ENCODE measurements at regions not wholly inside any gene's neighbourhood (a gene's known extent, or its start where the extent isn't known, plus 50 kb on each side); places are given as distances from the start of the nearest gene placed in this dataset.

DNA sequence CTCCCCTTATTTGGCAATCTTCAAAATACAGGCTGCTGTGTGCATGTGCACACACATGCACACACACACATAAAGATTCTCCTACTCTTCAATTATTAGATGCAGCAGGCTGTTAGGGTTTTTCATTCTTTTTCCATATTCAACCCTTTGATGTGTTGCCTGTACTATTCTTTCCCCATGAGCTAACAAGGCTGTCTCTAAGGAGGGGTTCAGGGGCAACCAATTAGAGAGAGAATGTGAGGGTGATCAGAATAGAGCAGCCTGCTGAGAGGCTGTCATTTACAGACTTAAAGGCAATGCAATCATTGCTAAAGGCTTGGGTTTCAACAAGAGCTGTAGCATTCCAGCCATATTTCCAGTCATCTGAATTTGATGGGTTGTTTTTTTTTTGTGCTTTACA is 467.4 kb upstream of the ID4 start:
- ChIA-PET SMC1A (ENCODE audit: uncharacterized antibody, unreplicated experiment) (no interaction called here), RAD21 (ENCODE audit: unreplicated experiment) (no interaction called here), POLR2A (no interaction called here), CTCF (no interaction called here)
- no peak overlapping the region for H3K9ac ChIP-seq (ENCODE audit: control insufficient read depth, insufficient read depth, low read length)
- no peak overlapping the region for H3K4me2 ChIP-seq (ENCODE audit: control insufficient read depth, insufficient read depth)
- no peak overlapping the region for H3K4me3 ChIP-seq
- H3K36me3 ChIP-seq (ENCODE audit: control insufficient read depth in 2 of 2, insufficient read depth in 2 of 2, low read length in 1 of 2) = no peaks in the 10 kb centered on the region
- H4K20me1 ChIP-seq (ENCODE audit: control insufficient read depth, insufficient read depth) = no peaks in the 10 kb centered on the region
- no peaks in the 10 kb centered on the region for H3K9me3 ChIP-seq (replicated peaks; ENCODE audit: control insufficient read depth, insufficient read depth, low read length)
- DNase-seq (ENCODE audit: low read depth, low spot score) = no peak
- intact Hi-C loops (cut with micrococcal nuclease; ENCODE audit: unreplicated experiment) = no loop called here
- no peaks in the 10 kb centered on the region for H3K79me2 ChIP-seq (ENCODE audit: control insufficient read depth, insufficient read depth, low read length)
- no peaks in the 10 kb centered on the region for H3K27me3 ChIP-seq (replicated peaks in 1 of 2; ENCODE audit: control insufficient read depth in 2 of 2, insufficient read depth in 2 of 2, low read length in 1 of 2)
- FAIRE-seq = no peak
- H3K4me1 ChIP-seq (ENCODE audit: control insufficient read depth, insufficient read depth, low read length) = no peaks in the 10 kb centered on the region
- H2AFZ ChIP-seq (ENCODE audit: control insufficient read depth, low read depth, low read length) = no peak overlapping the region
- in situ Hi-C loops (cut with MboI) = no loop called here
- no peak for ATAC-seq
- BruUV-seq (replicated peaks) = no TSS peak
- no peak overlapping the region for H3K27ac ChIP-seq (ENCODE audit: control insufficient read depth, insufficient read depth)
- TF ChIP-seq YBX1 (IDR thresholded peaks at IDR 0.05) (no peak), MXI1 (IDR thresholded peaks at IDR 0.05; ENCODE audit: low read depth, low read length) (no peak), PAX8 (IDR thresholded peaks at IDR 0.05) (no peak), JUND (IDR thresholded peaks at IDR 0.05; ENCODE audit: low read depth, low read length) (no peak), PML (IDR thresholded peaks at IDR 0.05; ENCODE audit: low read length) (no peak), STAT1 (conservative IDR thresholded peaks at IDR 0.05) (no peak), ZNF274 (IDR thresholded peaks at IDR 0.05; ENCODE audit: insufficient read depth, insufficient read length) (no peak), CBX3 (IDR thresholded peaks at IDR 0.05; ENCODE audit: borderline replicate concordance, low read depth) (no peak), FOXK2 (IDR thresholded peaks at IDR 0.05) (no peak), STAT3 (IDR thresholded peaks at IDR 0.05; ENCODE audit: low read depth, low read length) (no peak), POU2F2 (IDR thresholded peaks at IDR 0.05; ENCODE audit: borderline replicate concordance, low read depth, low read length) (no peak), GATAD2B (conservative IDR thresholded peaks at IDR 0.05; ENCODE audit: low read depth) (no peak)
- TF ChIP-seq, protein P1, sequence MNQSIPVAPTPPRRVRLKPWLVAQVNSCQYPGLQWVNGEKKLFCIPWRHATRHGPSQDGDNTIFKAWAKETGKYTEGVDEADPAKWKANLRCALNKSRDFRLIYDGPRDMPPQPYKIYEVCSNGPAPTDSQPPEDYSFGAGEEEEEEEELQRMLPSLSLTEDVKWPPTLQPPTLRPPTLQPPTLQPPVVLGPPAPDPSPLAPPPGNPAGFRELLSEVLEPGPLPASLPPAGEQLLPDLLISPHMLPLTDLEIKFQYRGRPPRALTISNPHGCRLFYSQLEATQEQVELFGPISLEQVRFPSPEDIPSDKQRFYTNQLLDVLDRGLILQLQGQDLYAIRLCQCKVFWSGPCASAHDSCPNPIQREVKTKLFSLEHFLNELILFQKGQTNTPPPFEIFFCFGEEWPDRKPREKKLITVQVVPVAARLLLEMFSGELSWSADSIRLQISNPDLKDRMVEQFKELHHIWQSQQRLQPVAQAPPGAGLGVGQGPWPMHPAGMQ (IDR thresholded peaks at IDR 0.05; ENCODE audit: borderline replicate concordance) = no peak
- TF ChIP-seq, protein P2, sequence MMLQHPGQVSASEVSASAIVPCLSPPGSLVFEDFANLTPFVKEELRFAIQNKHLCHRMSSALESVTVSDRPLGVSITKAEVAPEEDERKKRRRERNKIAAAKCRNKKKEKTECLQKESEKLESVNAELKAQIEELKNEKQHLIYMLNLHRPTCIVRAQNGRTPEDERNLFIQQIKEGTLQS (IDR thresholded peaks at IDR 0.05; ENCODE audit: borderline replicate concordance, extremely low read depth, low read depth, low read length) = no peak

Measured in GM12878 (cell line).